Gastrocnemius medialis (tissue), 4 donors: ENCODE measurements at regions not wholly inside any gene's neighbourhood (a gene's known extent, or its start where the extent isn't known, plus 50 kb on each side); places are given as distances from the start of the nearest gene placed in this dataset.

ENCODE experiments used
- POLR2A ChIP-seq, 2 donors: fragments of 450-650 bp; IDR thresholded peaks; one replicate each; pipeline ENCODE4 v1.6.1; 2017; ENCODE audit warnings: antibody characterized with exemption in 2 of 2, mild to moderate bottlenecking in 2 of 2, moderate library complexity in 2 of 2
- TF ChIP-seq, protein P1 (sequence below), 5 experiments: fragments of 450-650 bp in 3 of 5; fragments of 200-600 bp in 2 of 5; sonication (generic) in 2 of 5; IDR thresholded peaks in 4 of 5; conservative IDR thresholded peaks in 1 of 5; 1 replicate in 4 of 5; 2 replicates in 1 of 5; pipeline ENCODE4 v1.5.1; 2016 to 2019; ENCODE audit warnings: antibody characterized with exemption in 5 of 5, mild to moderate bottlenecking in 3 of 5, moderate library complexity in 3 of 5

- TF ChIP-seq, protein P1, sequence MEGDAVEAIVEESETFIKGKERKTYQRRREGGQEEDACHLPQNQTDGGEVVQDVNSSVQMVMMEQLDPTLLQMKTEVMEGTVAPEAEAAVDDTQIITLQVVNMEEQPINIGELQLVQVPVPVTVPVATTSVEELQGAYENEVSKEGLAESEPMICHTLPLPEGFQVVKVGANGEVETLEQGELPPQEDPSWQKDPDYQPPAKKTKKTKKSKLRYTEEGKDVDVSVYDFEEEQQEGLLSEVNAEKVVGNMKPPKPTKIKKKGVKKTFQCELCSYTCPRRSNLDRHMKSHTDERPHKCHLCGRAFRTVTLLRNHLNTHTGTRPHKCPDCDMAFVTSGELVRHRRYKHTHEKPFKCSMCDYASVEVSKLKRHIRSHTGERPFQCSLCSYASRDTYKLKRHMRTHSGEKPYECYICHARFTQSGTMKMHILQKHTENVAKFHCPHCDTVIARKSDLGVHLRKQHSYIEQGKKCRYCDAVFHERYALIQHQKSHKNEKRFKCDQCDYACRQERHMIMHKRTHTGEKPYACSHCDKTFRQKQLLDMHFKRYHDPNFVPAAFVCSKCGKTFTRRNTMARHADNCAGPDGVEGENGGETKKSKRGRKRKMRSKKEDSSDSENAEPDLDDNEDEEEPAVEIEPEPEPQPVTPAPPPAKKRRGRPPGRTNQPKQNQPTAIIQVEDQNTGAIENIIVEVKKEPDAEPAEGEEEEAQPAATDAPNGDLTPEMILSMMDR (IDR thresholded peaks at IDR 0.05 in 4 of 5, conservative IDR thresholded peaks at IDR 0.05 in 1 of 5), result no peak
- no peak for TF ChIP-seq POLR2A (IDR thresholded peaks at IDR 0.05)
These were observed 421.4 kb upstream of the ID4 start for GRCh38 chr6:19415605-19416326.
